Fibroblast of pulmonary artery (primary cell): ENCODE measurements at regions not wholly inside any gene's neighbourhood (a gene's known extent, or its start where the extent isn't known, plus 50 kb on each side); places are given as distances from the start of the nearest gene placed in this dataset.
"Not testable (repeated sequence)": the region's sequence is repeated elsewhere in the genome, so short reads cannot be mapped to it uniquely, and the experiment has no call there.

Experiments used
- DNase-seq: peaks from one replicate; pipeline ENCODE4 v3.0.0-alpha.2; 2010; ENCODE audit warnings: low read depth
- H3K4me3 ChIP-seq: replicated peaks from 2 replicates; pipeline ENCODE4 v1.5.1; 2011; ENCODE audit warnings: low read depth, mild to moderate bottlenecking, control low read depth, low read length, moderate library complexity
- CTCF ChIP-seq: IDR thresholded peaks from 2 replicates; pipeline ENCODE4 v1.5.1; 2011; ENCODE audit warnings: mild to moderate bottlenecking, control low read depth, low read length, inconsistent platforms; ENCODE audit errors: missing control alignments

- H3K4me3 ChIP-seq: no peak overlapping the region
- no peak for DNase-seq
- TF ChIP-seq CTCF: no peak
Measured at GRCh38 chr10:84015877-84016595, 123.3 kb upstream of the GHITM start.

GRCh38 chr10:84018826-84019225 lies 120.5 kb upstream of the GHITM start:
- no peak overlapping the region for H3K4me3 ChIP-seq
- no peak for TF ChIP-seq CTCF
- DNase-seq: no peak

- DNase-seq, H3K4me3 ChIP-seq: not testable (repeated sequence)
Measured at GRCh38 chr10:84019854-84020458, 119.4 kb upstream of the GHITM start.

- peak; percentile 19 for DNase-seq
Measured at GRCh38 chr10:84026821-84027257, 112.5 kb upstream of the GHITM start.

GRCh38 chr10:84029840-84030239 lies 109.5 kb upstream of the GHITM start:
- H3K4me3 ChIP-seq: no peak overlapping the region
- peak; percentile 5 for DNase-seq
- no peak for TF ChIP-seq CTCF

More at GRCh38 chr10:84026821-84027257, 112.5 kb upstream of the GHITM start:
- TF ChIP-seq CTCF: peak; percentile 80
- no peak overlapping the region for H3K4me3 ChIP-seq

- TF ChIP-seq CTCF: no peak
- H3K4me3 ChIP-seq: no peak overlapping the region
- no peak for DNase-seq
Measured at GRCh38 chr10:84038035-84038434, 101.3 kb upstream of the GHITM start.

- no peak for TF ChIP-seq CTCF
- H3K4me3 ChIP-seq: no peak overlapping the region
- DNase-seq: no peak
Measured at GRCh38 chr10:84039957-84040356, 99.4 kb upstream of the GHITM start.
